K562 (cell line): ENCODE measurements at regions not wholly inside any gene's neighbourhood (a gene's known extent, or its start where the extent isn't known, plus 50 kb on each side); places are given as distances from the start of the nearest gene placed in this dataset.
"Not testable (repeated sequence)": the region's sequence is repeated elsewhere in the genome, so short reads cannot be mapped to it uniquely, and the experiment has no call there.

Source experiments
- ATAC-seq: fragments of 200-7000 bp; cut with Tn5 transposase; 3 replicates; pipeline ENCODE4 v1.9.1; 2020; ENCODE audit warnings: moderate library complexity
- BruUV-seq: library from RNA; stranded (reverse); fragments of 400-500 nt; replicated peaks from 2 replicates; lab custom pipeline; 2021; lab: Mats Ljungman, UMichigan
- CTCF ChIA-PET: fragments of 300-600 bp; formaldehyde crosslinking; extraction: SDS; loops from one replicate; lab custom pipeline; 2021; ENCODE audit warnings: low intra/inter-chr PET ratio; lab: Yijun Ruan, JAX
- POLR2A ChIA-PET: fragments of 300-600, 350-650 bp; sonication (Branson Sonifier 250); formaldehyde crosslinking; extraction: SDS; loops from one replicate; lab custom pipeline; 2021; ENCODE audit warnings: antibody characterized with exemption, inconsistent platforms; lab: Yijun Ruan, JAX
- DNase-seq, 4 experiments: peaks; one replicate each; pipeline versions ENCODE4 v3.0.0 to v3.0.0-alpha.2; 2011 to 2018; ENCODE audit warnings: low spot score in 3 of 4, mixed read lengths in 3 of 4; ENCODE audit errors: extremely low read depth in 1 of 4
- FAIRE-seq: peaks from 2 replicates; lab custom pipeline; 2011; peaks lifted over from hg19 to GRCh38; lab: Jason Lieb, UNC
- H2AFZ ChIP-seq: 2 replicates; pipeline ENCODE4 v1.6.0; 2011; ENCODE audit warnings: low read depth, low read length, control low read depth, inconsistent platforms
- H3K27ac ChIP-seq: fragments of 200-600 bp; 3 replicates; pipeline ENCODE4 v1.8.0; 2011; ENCODE audit warnings: low read depth, mild to moderate bottlenecking, control low read depth, inconsistent platforms, low read length, moderate library complexity, mixed read lengths; ENCODE audit errors: extremely low read depth
- H3K27me3 ChIP-seq, 2 experiments: fragments of 300-600 bp in 1 of 2; 2 replicates in 1 of 2; 3 replicates in 1 of 2; pipeline versions ENCODE4 v1.6.0 to v1.8.0; 2011; ENCODE audit warnings: inconsistent platforms in 2 of 2, low read length in 2 of 2, mild to moderate bottlenecking in 1 of 2, mixed read lengths in 1 of 2, moderate library complexity in 1 of 2; ENCODE audit not compliant: control insufficient read depth in 2 of 2, insufficient read depth in 2 of 2
- H3K36me3 ChIP-seq: fragments of 300-600 bp; 3 replicates; pipeline ENCODE4 v1.8.0; 2011; ENCODE audit warnings: mild to moderate bottlenecking, low read length, inconsistent platforms; ENCODE audit not compliant: control insufficient read depth, insufficient read depth
- H3K4me1 ChIP-seq, 2 experiments: fragments of 200-600 bp in 1 of 2; replicated peaks in 1 of 2; 2 replicates in 1 of 2; 3 replicates in 1 of 2; pipeline versions ENCODE4 v1.5.1 to v1.8.0; 2011; ENCODE audit warnings: inconsistent platforms in 2 of 2, low read length in 2 of 2, mild to moderate bottlenecking in 1 of 2, mixed read lengths in 1 of 2, moderate library complexity in 1 of 2; ENCODE audit not compliant: control insufficient read depth in 2 of 2, insufficient read depth in 2 of 2
- H3K4me2 ChIP-seq: 2 replicates; pipeline ENCODE4 v1.6.1; 2011; ENCODE audit warnings: low read length, control low read depth, inconsistent platforms, mixed read lengths; ENCODE audit not compliant: insufficient read depth
- H3K4me3 ChIP-seq: fragments of 200-600 bp; sonication (generic), shearing (Covaris generic); 2 replicates; pipeline ENCODE4 v1.5.1; 2016; ENCODE audit warnings: control low read depth, inconsistent platforms
- H3K79me2 ChIP-seq: fragments of 200-600 bp; 3 replicates; pipeline ENCODE4 v1.8.0; 2011; ENCODE audit warnings: low read length, inconsistent platforms; ENCODE audit not compliant: control insufficient read depth, insufficient read depth
- H3K9ac ChIP-seq, 2 experiments: 2 replicates each; pipeline versions ENCODE4 v1.6.0 to v1.6.1; 2011; ENCODE audit warnings: low read depth in 2 of 2, low read length in 2 of 2, control low read depth in 1 of 2, inconsistent platforms in 1 of 2, mild to moderate bottlenecking in 1 of 2, mixed read lengths in 1 of 2; ENCODE audit not compliant: insufficient read depth in 1 of 2
- H3K9me1 ChIP-seq: one replicate; pipeline ENCODE4 v1.6.0; 2011; ENCODE audit warnings: inconsistent platforms, mild to moderate bottlenecking, low read length, moderate library complexity; ENCODE audit not compliant: control insufficient read depth, insufficient read depth
- H3K9me3 ChIP-seq: replicated peaks from 2 replicates; pipeline ENCODE4 v1.5.1; 2011; ENCODE audit warnings: low read depth, low read length, inconsistent platforms; ENCODE audit not compliant: control insufficient read depth, insufficient read depth
- H4K20me1 ChIP-seq: replicated peaks from 2 replicates; pipeline ENCODE4 v1.6.1; 2011; ENCODE audit warnings: low read length, inconsistent platforms, mixed read lengths; ENCODE audit not compliant: control insufficient read depth, insufficient read depth
- IRF2 ChIP-seq: sonication (generic); formaldehyde crosslinking; IDR thresholded peaks from 2 replicates; pipeline ENCODE4 v1.8.1; 2022; ENCODE audit warnings: mild to moderate bottlenecking, missing genetic modification reagents
- JUNB ChIP-seq: fragments of 450-650 bp; formaldehyde crosslinking; conservative IDR thresholded peaks from 2 replicates; pipeline ENCODE4 v1.4.0; 2020; ENCODE audit warnings: mild to moderate bottlenecking
- NR2C1 ChIP-seq, 2 experiments: fragments of 450-650 bp; IDR thresholded peaks; 2 replicates each; pipeline ENCODE4 v1.6.1; 2017; ENCODE audit warnings: mild to moderate bottlenecking in 2 of 2, antibody characterized with exemption in 1 of 2, inconsistent platforms in 1 of 2, missing compliant biosample characterization in 1 of 2, missing genetic modification characterization in 1 of 2
- PURB ChIP-seq: sonication (generic); formaldehyde crosslinking; IDR thresholded peaks from 2 replicates; pipeline ENCODE4 v1.9.0; 2021; ENCODE audit warnings: low read depth, mild to moderate bottlenecking, missing genetic modification reagents
- RBM25 ChIP-seq: fragments of 200-400 bp; formaldehyde crosslinking; IDR thresholded peaks from 2 replicates; pipeline ENCODE4 v1.6.1; 2018; ENCODE audit warnings: low read length, low read depth, moderate library complexity; ENCODE audit not compliant: severe bottlenecking
- RBM34 ChIP-seq: fragments of 200-400 bp; formaldehyde crosslinking; IDR thresholded peaks from 2 replicates; pipeline ENCODE4 v1.6.1; 2018; ENCODE audit warnings: low read length, borderline replicate concordance; ENCODE audit not compliant: insufficient read depth
- SMARCB1 ChIP-seq: IDR thresholded peaks from 2 replicates; pipeline ENCODE4 v1.6.1; 2011; ENCODE audit warnings: improper control_type of control experiment, low read depth; ENCODE audit not compliant: insufficient read length
- TGIF2 ChIP-seq: sonication (generic); formaldehyde crosslinking; IDR thresholded peaks from 2 replicates; pipeline ENCODE4 v1.8.1; 2022; ENCODE audit warnings: mild to moderate bottlenecking, missing genetic modification reagents, moderate library complexity
- XRCC5 ChIP-seq: fragments of 200-400 bp; formaldehyde crosslinking; IDR thresholded peaks from 2 replicates; pipeline ENCODE4 v1.6.1; 2017; ENCODE audit warnings: low read depth, mild to moderate bottlenecking, low read length
- ZBED1 ChIP-seq: IDR thresholded peaks from 2 replicates; pipeline ENCODE4 v1.6.1; 2014
- ZFPM2 ChIP-seq: fragments of 250-450 bp; sonication (Bioruptor Pico); IDR thresholded peaks from 2 replicates; pipeline ENCODE4 v1.5.1; 2022; ENCODE audit warnings: mild to moderate bottlenecking
- WGBS: fragments of 100-300 bp; shearing (Covaris generic); methylation state at CpG from one replicate; pipeline ENCODE4 v1.1.6; 2016; ENCODE audit warnings: low coverage, mixed read lengths; ENCODE audit not compliant: insufficient coverage; ENCODE audit errors: missing lambda C conversion rate; 5-methylcytosine and 5-hydroxymethylcytosine counted together
- in situ Hi-C: fragments of 300-500 bp; cut with MboI; formaldehyde crosslinking; loops from 4 replicates; pipeline ENCODE4 v1.15.0; 2018; ENCODE audit warnings: inconsistent platforms, mixed read lengths
- intact Hi-C: fragments of 100-400 bp; cut with micrococcal nuclease; formaldehyde crosslinking; loops from 2 replicates; pipeline ENCODE4 v1.14.2; 2022

GRCh38 chr2:111252436-111252835, 131.7 kb downstream of the BCL2L11 start:
- ATAC-seq = no peak
- no peak for FAIRE-seq
- H3K9me3 ChIP-seq = no peaks in the 10 kb centered on the region
- H4K20me1 ChIP-seq = no peaks in the 10 kb centered on the region
- DNase-seq = no peak
- in situ Hi-C loops (no loop called here), intact Hi-C loops (no loop called here)
- H3K9ac ChIP-seq = no peak overlapping the region
- no peak overlapping the region for H2AFZ ChIP-seq
- no peaks in the 10 kb centered on the region for H3K9me1 ChIP-seq
- BruUV-seq = no TSS peak
- no peak overlapping the region for H3K4me3 ChIP-seq
- no peak overlapping the region for H3K4me2 ChIP-seq
- H3K4me1 ChIP-seq = no peaks in the 10 kb centered on the region
- no peaks in the 10 kb centered on the region for H3K27me3 ChIP-seq
- CTCF ChIA-PET = no interaction called here
- no peak for TF ChIP-seq XRCC5
- no peak for TF ChIP-seq TGIF2
- TF ChIP-seq RBM25 = no peak
- no peak for TF ChIP-seq NR2C1 (IDR thresholded peaks at IDR 0.05)
- TF ChIP-seq NR2C1 (tag; IDR thresholded peaks at IDR 0.05) = no peak
- TF ChIP-seq PURB (CRISPR knock-in tag) = no peak
- no peak for TF ChIP-seq IRF2
- no peak for TF ChIP-seq RBM34
- no peak for TF ChIP-seq SMARCB1
- TF ChIP-seq ZBED1 = no peak
- TF ChIP-seq ZFPM2 (CRISPR knock-in tag) = no peak
- TF ChIP-seq JUNB (CRISPR knock-in tag) = no peak
- H3K79me2 ChIP-seq = peaks cover 18% of the 10 kb centered on the region; the same call in 2 of the 3 replicates
- H3K36me3 ChIP-seq = peaks cover 15% of the 10 kb centered on the region
- H3K27ac ChIP-seq = no peak overlapping the region
- POLR2A ChIA-PET = no interaction called here

- intact Hi-C loops, H3K4me1 ChIP-seq, H4K20me1 ChIP-seq, H2AFZ ChIP-seq, POLR2A ChIA-PET, FAIRE-seq, H3K4me2 ChIP-seq, H3K4me3 ChIP-seq, H3K9ac ChIP-seq, ATAC-seq, CTCF ChIA-PET, H3K36me3 ChIP-seq, H3K9me3 ChIP-seq, H3K27ac ChIP-seq, H3K9me1 ChIP-seq, BruUV-seq, DNase-seq, in situ Hi-C loops, H3K27me3 ChIP-seq: not testable (repeated sequence)
- peaks cover 18% of the 10 kb centered on the region; the same call in 2 of the 3 replicates for H3K79me2 ChIP-seq
- WGBS = 81% methylated on average over 5 of the region's 6 CpGs
These were observed 134.2 kb downstream of the BCL2L11 start for GRCh38 chr2:111254916-111255315.

DNA sequence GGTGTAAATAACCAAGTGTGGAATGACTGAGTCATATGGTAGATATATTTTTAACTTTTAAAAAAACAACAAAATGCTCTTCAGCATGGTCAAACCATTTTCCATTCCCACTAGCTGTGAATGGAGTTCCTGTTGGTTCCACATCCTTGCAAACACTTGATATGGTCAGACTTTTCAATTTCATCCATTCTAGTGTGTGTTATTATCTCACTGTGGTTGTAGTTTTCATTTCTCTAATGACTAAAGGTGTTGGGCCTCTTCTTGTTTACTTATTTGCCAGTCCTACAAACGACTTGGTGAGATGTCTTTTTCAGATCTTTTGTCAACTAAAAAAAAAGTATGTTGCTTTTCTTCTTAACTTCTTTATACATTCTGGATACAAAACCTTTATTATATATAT, 135.9 kb downstream of the BCL2L11 start:
- H3K9ac ChIP-seq, H2AFZ ChIP-seq, H3K27ac ChIP-seq, in situ Hi-C loops, H3K4me2 ChIP-seq, H3K36me3 ChIP-seq, BruUV-seq, H3K4me3 ChIP-seq, ATAC-seq, FAIRE-seq, H3K9me3 ChIP-seq, H3K9me1 ChIP-seq, DNase-seq, H3K4me1 ChIP-seq, POLR2A ChIA-PET, H3K27me3 ChIP-seq, intact Hi-C loops, CTCF ChIA-PET, H4K20me1 ChIP-seq: not testable (repeated sequence)
- H3K79me2 ChIP-seq = peaks cover 11% of the 10 kb centered on the region; the same call in 2 of the 3 replicates
- WGBS = no CpG with 5 or more reads among the region's 1 CpG
